ENCODE measurements at regions not wholly inside any gene's neighbourhood (a gene's known extent, or its start where the extent isn't known, plus 50 kb on each side); places are given as distances from the start of the nearest gene placed in this dataset.

- peaks cover 14% of the 10 kb centered on the region for H3K27me3 Mint-ChIP-seq
- no peak overlapping the region for H3K4me3 Mint-ChIP-seq
- H3K27ac Mint-ChIP-seq = no peak overlapping the region
- H3K4me1 Mint-ChIP-seq (ENCODE audit: low read depth) = no peaks in the 10 kb centered on the region
- H3K36me3 Mint-ChIP-seq (ENCODE audit: low read depth) = no peaks in the 10 kb centered on the region
- no peaks in the 10 kb centered on the region for H3K9me3 Mint-ChIP-seq
Measured at GRCh38 chr21:35886887-35887286, 173.4 kb downstream of the SETD4 start.

- H3K27me3 Mint-ChIP-seq = peaks cover 19% of the 10 kb centered on the region
- H3K4me1 Mint-ChIP-seq (ENCODE audit: low read depth) = no peaks in the 10 kb centered on the region
- H3K4me3 Mint-ChIP-seq = no peak overlapping the region
- H3K9me3 Mint-ChIP-seq = no peaks in the 10 kb centered on the region
- no peaks in the 10 kb centered on the region for H3K36me3 Mint-ChIP-seq (ENCODE audit: low read depth)
- H3K27ac Mint-ChIP-seq = no peak overlapping the region
Measured at GRCh38 chr21:35885942-35886541, 174.3 kb downstream of the SETD4 start.

GRCh38 chr21:35882791-35883240 is 177.5 kb downstream of the SETD4 start:
- H3K9me3 Mint-ChIP-seq = no peaks in the 10 kb centered on the region
- H3K36me3 Mint-ChIP-seq (ENCODE audit: low read depth) = no peaks in the 10 kb centered on the region
- H3K4me3 Mint-ChIP-seq = no peak overlapping the region
- H3K4me1 Mint-ChIP-seq (ENCODE audit: low read depth) = no peaks in the 10 kb centered on the region
- no peak overlapping the region for H3K27ac Mint-ChIP-seq
- peaks cover 19% of the 10 kb centered on the region for H3K27me3 Mint-ChIP-seq

GRCh38 chr21:35873441-35873840 is 186.9 kb downstream of the SETD4 start:
- Mint-ChIP-seq H3K36me3 (ENCODE audit: low read depth) (no peaks in the 10 kb centered on the region), H3K27ac (no peak overlapping the region), H3K9me3 (peaks cover 4% of the 10 kb centered on the region), H3K27me3 (peaks cover 17% of the 10 kb centered on the region), H3K4me3 (no peak overlapping the region), H3K4me1 (ENCODE audit: low read depth) (no peaks in the 10 kb centered on the region)

GRCh38 chr21:35871906-35872305 is 188.4 kb downstream of the SETD4 start:
- Mint-ChIP-seq H3K36me3 (ENCODE audit: low read depth) (no peaks in the 10 kb centered on the region), H3K4me3 (no peak overlapping the region), H3K9me3 (peaks cover 5% of the 10 kb centered on the region), H3K4me1 (ENCODE audit: low read depth) (no peaks in the 10 kb centered on the region), H3K27ac (no peak overlapping the region), H3K27me3 (peaks cover 17% of the 10 kb centered on the region)

- Mint-ChIP-seq H3K27me3 (peaks cover 14% of the 10 kb centered on the region), H3K9me3 (peaks cover 5% of the 10 kb centered on the region), H3K4me3 (no peak overlapping the region), H3K4me1 (ENCODE audit: low read depth) (no peaks in the 10 kb centered on the region), H3K27ac (no peak overlapping the region), H3K36me3 (ENCODE audit: low read depth) (no peaks in the 10 kb centered on the region)
Measured at GRCh38 chr21:35868869-35869223, 191.5 kb downstream of the SETD4 start.

- Mint-ChIP-seq H3K4me1 (ENCODE audit: low read depth) (no peaks in the 10 kb centered on the region), H3K27ac (no peak overlapping the region), H3K27me3 (peaks cover 14% of the 10 kb centered on the region), H3K4me3 (no peak overlapping the region), H3K9me3 (peaks cover 5% of the 10 kb centered on the region), H3K36me3 (ENCODE audit: low read depth) (no peaks in the 10 kb centered on the region)
Measured at GRCh38 chr21:35868005-35868868, 192.1 kb downstream of the SETD4 start.

- no peaks in the 10 kb centered on the region for H3K4me1 Mint-ChIP-seq (ENCODE audit: low read depth)
- peaks cover 5% of the 10 kb centered on the region for H3K9me3 Mint-ChIP-seq
- no peak overlapping the region for H3K27ac Mint-ChIP-seq
- no peak overlapping the region for H3K4me3 Mint-ChIP-seq
- H3K36me3 Mint-ChIP-seq (ENCODE audit: low read depth) = no peaks in the 10 kb centered on the region
- peaks cover 3% of the 10 kb centered on the region for H3K27me3 Mint-ChIP-seq
Measured at GRCh38 chr21:35864039-35864438, 196.3 kb downstream of the SETD4 start.

- H3K27ac Mint-ChIP-seq = no peak overlapping the region
- H3K4me3 Mint-ChIP-seq = no peak overlapping the region
- H3K9me3 Mint-ChIP-seq = no peaks in the 10 kb centered on the region
- H3K4me1 Mint-ChIP-seq (ENCODE audit: low read depth) = no peaks in the 10 kb centered on the region
- H3K36me3 Mint-ChIP-seq (ENCODE audit: low read depth) = no peaks in the 10 kb centered on the region
- H3K27me3 Mint-ChIP-seq = peaks cover 3% of the 10 kb centered on the region
Measured at GRCh38 chr21:35862969-35863368, 197.4 kb downstream of the SETD4 start.

- Mint-ChIP-seq H3K27ac (no peak overlapping the region), H3K9me3 (no peaks in the 10 kb centered on the region), H3K4me3 (no peak overlapping the region), H3K4me1 (ENCODE audit: low read depth) (no peaks in the 10 kb centered on the region), H3K27me3 (peaks cover 3% of the 10 kb centered on the region), H3K36me3 (ENCODE audit: low read depth) (no peaks in the 10 kb centered on the region)
Measured at GRCh38 chr21:35861661-35862060, 198.7 kb downstream of the SETD4 start.

- peaks cover 13% of the 10 kb centered on the region for H3K27me3 Mint-ChIP-seq
- H3K4me3 Mint-ChIP-seq = no peak overlapping the region
- H3K9me3 Mint-ChIP-seq = no peaks in the 10 kb centered on the region
- no peaks in the 10 kb centered on the region for H3K4me1 Mint-ChIP-seq (ENCODE audit: low read depth)
- H3K36me3 Mint-ChIP-seq (ENCODE audit: low read depth) = no peaks in the 10 kb centered on the region
- no peak overlapping the region for H3K27ac Mint-ChIP-seq
Measured at GRCh38 chr21:35860189-35860869, 200.0 kb downstream of the SETD4 start.

- no peaks in the 10 kb centered on the region for H3K36me3 Mint-ChIP-seq (ENCODE audit: low read depth)
- no peak overlapping the region for H3K4me3 Mint-ChIP-seq
- H3K27me3 Mint-ChIP-seq = peaks cover 13% of the 10 kb centered on the region
- no peak overlapping the region for H3K27ac Mint-ChIP-seq
- no peaks in the 10 kb centered on the region for H3K9me3 Mint-ChIP-seq
- H3K4me1 Mint-ChIP-seq (ENCODE audit: low read depth) = no peaks in the 10 kb centered on the region
Measured at GRCh38 chr21:35859677-35860076, 200.6 kb downstream of the SETD4 start.

GRCh38 chr21:35857095-35857494 is 203.2 kb downstream of the SETD4 start:
- Mint-ChIP-seq H3K27ac (no peak overlapping the region), H3K4me3 (no peak overlapping the region), H3K9me3 (no peaks in the 10 kb centered on the region), H3K27me3 (peaks cover 19% of the 10 kb centered on the region), H3K36me3 (ENCODE audit: low read depth) (no peaks in the 10 kb centered on the region), H3K4me1 (ENCODE audit: low read depth) (no peaks in the 10 kb centered on the region)

GRCh38 chr21:35855484-35855883 is 204.8 kb downstream of the SETD4 start:
- peaks cover 19% of the 10 kb centered on the region for H3K27me3 Mint-ChIP-seq
- H3K27ac Mint-ChIP-seq = no peak overlapping the region
- H3K36me3 Mint-ChIP-seq (ENCODE audit: low read depth) = no peaks in the 10 kb centered on the region
- H3K9me3 Mint-ChIP-seq = no peaks in the 10 kb centered on the region
- no peak overlapping the region for H3K4me3 Mint-ChIP-seq
- no peaks in the 10 kb centered on the region for H3K4me1 Mint-ChIP-seq (ENCODE audit: low read depth)

- no peaks in the 10 kb centered on the region for H3K9me3 Mint-ChIP-seq
- no peak overlapping the region for H3K4me3 Mint-ChIP-seq
- no peaks in the 10 kb centered on the region for H3K4me1 Mint-ChIP-seq (ENCODE audit: low read depth)
- H3K36me3 Mint-ChIP-seq (ENCODE audit: low read depth) = no peaks in the 10 kb centered on the region
- H3K27me3 Mint-ChIP-seq = peaks cover 19% of the 10 kb centered on the region
- H3K27ac Mint-ChIP-seq = no peak overlapping the region
Measured at GRCh38 chr21:35854281-35854680, 206.0 kb downstream of the SETD4 start.
